ENCODE measurements at regions not wholly inside any gene's neighbourhood (a gene's known extent, or its start where the extent isn't known, plus 50 kb on each side); places are given as distances from the start of the nearest gene placed in this dataset.

GRCh38 chr4:115515772-115516171 lies 402.4 kb upstream of the NDST4 start:
- TF ChIP-seq FOSL2 (IDR thresholded peaks at IDR 0.05; ENCODE audit: borderline replicate concordance, low read depth): no peak
- no peak for TF ChIP-seq MAX (IDR thresholded peaks at IDR 0.05; ENCODE audit: low read depth)
